ENCODE measurements at regions not wholly inside any gene's neighbourhood (a gene's known extent, or its start where the extent isn't known, plus 50 kb on each side); places are given as distances from the start of the nearest gene placed in this dataset.
"Not testable (repeated sequence)": the region's sequence is repeated elsewhere in the genome, so short reads cannot be mapped to it uniquely, and the experiment has no call there.

DNA sequence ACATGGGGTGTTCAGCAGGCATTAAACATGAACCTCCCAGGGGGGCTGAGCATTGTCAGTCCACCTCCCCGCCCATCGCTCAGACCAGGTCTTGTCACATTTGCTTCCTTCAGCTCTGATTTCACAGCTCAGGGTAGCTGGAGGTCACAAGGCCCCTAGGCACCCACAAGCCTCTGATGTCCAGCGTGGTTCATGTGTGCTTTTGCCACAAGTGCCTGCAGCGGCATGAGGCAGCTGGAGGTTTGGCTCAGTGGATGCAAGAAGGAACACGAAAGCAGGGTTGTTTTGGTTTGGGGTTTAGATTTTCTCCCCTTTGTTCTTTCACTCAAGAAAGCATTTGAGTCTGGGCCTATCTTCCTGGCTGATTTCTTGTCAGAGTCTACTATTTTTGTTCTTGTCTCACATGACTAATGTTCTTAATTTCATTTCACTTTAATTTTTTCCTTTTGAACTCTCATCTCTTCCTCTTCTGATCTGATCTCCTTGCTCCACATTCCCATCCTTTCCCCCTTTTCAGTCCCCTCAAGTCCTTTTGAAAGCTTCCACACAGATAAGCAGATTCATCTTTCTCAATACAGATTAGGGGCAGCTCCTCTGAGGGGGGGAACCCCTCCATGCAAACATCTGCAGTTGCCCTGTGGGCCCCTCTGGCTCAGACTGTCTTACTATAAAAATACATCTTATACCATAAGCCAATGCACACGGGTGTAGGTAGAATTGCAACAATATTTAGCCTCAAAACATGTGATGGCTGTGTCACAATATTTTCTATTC lies 68.1 kb upstream of the CEP85L start:
- intact Hi-C loops (cut with DNase I): no loop called here
- DNase-seq: no peak

DNA sequence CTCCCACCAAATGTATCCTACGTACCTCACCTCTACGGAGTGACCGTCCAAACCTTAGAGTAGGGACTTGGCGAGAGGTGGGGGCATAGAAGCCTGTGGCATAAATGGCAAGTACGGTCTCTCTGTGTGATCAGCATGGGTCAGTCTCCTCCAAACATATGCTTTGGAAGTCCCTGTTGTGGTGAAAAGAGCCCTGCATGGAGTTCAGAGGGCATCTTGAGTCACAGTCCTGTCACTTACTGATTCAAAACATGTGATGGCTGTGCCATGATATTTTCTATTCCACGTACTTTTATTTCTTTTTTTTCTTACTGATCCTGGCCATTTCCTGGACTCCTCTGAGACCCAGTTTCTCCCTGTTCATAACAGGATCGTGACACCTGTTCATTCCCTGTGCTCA lies 67.5 kb upstream of the CEP85L start:
- intact Hi-C loops (cut with DNase I): no loop called here
- no peak for DNase-seq

DNA sequence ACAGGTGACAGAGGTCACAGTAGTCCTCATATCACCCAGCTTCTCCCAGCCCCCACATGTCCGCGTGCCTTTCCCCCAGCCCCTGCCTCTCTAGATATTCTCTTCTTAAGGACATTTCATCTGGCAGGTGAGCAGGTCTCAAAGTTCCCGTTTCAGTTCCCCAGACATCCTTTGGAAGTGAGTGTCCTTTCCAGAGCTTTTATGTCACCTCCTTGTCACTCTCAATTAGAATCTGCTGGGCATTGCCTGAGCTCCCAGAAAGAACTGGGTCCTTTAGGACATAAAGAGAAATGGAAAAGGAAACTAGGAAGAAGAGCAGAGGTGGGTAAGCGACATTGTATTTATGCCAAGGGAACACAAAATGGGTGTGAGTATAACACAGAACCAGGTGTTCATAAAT lies 66.9 kb upstream of the CEP85L start:
- no peak for DNase-seq
- intact Hi-C loops (cut with DNase I): no loop called here

DNA sequence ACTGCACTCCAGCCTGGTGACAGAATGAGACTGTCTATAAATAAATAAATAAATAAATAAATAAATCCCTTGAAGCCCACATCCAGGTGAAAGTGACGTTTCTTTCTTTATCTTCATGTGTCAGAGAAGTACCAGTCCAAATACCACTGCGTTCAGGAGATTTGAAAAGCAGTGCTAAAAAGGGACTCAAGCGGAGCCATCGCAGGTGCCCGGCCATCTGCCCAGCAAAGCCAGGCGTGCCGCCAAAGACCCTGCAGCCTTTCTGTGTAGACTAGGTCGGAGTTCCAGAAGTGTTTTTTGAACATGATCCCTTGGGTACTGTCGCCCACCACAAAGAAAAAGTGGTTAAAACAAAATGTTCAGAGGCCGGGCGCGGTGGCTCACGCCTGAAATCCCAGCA lies 65.7 kb upstream of the CEP85L start:
- intact Hi-C loops (cut with DNase I): no loop called here
- peak in 1 of 10 donors; percentile 36 for DNase-seq

DNA sequence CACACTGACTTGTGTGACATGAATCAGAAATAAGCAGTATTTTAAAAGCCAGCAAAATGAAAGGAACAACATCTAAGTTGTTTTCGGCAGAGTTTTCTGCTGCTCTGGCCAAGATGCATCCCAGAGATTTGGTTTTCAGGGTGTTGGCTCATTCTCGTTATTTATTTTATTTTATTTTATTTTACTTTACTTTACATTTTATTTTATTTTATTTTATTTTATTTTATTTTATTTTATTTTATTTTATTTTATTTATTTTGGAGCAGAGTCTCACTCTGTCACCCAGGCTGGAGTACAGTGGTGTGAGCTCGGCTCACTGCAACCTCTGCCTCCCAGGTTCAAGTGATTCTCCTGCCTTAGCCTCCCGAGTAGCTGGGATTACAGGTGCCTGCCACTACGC lies 64.5 kb upstream of the CEP85L start:
- intact Hi-C loops (cut with DNase I): not testable (repeated sequence)

DNA sequence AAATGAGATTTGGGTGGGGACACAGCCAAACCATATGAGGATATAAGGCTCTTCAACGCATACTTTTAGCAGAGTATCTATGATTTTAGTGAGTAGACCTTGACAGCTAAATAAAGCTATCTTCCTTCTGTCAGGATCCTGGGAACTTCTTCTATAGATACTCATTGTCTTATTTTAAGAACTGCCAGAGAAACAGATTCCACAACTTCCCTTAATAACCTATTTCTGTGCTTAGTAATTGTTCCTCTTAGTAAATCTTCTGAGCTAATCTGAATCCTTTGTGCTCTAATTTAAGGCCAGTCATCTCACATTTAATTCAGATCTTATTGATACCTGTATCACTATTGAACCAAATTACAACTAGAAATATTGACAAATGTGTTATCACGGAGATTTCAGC lies 64.0 kb upstream of the CEP85L start:
- no peak for DNase-seq
- intact Hi-C loops (cut with DNase I): no loop called here

More for the DNA sequence above, 64.5 kb upstream of the CEP85L start:
- DNase-seq: not testable (repeated sequence)

DNA sequence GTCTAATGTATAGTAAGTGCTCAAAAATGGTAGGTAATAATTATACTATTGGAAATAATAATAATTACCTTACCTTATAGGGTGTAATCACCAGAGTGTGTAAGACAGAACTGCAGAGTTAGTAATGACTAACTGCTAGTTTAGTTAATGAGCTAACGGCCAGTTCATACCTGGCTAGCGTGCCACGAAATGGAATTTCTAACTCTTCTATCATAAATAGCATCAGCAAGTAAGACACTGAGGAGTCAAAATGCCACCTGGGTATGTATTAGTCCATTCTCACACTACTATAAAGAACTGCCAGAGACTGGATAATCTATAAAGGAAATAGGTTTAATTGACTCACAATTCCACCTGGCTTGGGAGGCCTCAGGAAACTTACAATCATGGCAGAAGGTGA lies 63.4 kb upstream of the CEP85L start:
- intact Hi-C loops (cut with DNase I): no loop called here
- no peak for DNase-seq

DNA sequence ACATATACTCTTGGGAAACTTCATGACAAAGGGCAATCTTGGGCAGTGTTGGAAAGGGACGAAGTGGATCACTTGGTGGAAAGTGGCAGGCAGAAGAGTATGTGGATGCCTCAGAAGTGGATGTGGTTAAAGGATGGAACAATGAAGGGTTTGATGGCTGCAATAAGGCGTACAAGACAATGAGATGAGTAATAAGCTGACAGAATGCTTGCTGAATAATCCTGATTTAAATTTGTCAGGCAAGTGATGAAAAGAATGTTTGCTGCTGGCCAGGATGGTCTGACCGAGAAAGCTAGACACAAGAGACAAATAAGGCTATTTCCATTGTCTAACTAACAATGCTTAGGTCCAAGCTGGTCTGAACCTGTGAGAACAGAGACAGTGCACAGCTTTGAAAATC lies 61.6 kb upstream of the CEP85L start:
- intact Hi-C loops (cut with DNase I): no loop called here
- DNase-seq: no peak

DNA sequence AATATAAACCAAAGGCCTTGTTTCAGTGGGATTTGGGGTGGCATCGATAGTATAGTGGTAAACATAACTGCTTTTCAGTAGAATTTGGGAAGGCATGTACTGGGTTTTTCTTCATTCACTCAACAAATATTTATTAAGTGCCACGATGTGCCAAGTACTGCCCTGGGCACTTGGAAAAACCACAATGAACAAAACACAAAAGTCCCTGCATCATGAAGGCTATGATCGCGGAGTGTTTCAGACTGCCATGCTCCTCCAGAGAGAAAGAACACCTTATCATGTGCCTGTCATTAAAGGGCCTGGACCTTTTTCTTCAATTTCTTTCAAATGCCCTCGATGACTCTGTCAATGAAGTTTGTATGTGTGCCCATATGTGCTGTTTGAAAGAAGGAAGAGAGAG lies 59.2 kb upstream of the CEP85L start:
- intact Hi-C loops (cut with DNase I): no loop called here
- DNase-seq: no peak

DNA sequence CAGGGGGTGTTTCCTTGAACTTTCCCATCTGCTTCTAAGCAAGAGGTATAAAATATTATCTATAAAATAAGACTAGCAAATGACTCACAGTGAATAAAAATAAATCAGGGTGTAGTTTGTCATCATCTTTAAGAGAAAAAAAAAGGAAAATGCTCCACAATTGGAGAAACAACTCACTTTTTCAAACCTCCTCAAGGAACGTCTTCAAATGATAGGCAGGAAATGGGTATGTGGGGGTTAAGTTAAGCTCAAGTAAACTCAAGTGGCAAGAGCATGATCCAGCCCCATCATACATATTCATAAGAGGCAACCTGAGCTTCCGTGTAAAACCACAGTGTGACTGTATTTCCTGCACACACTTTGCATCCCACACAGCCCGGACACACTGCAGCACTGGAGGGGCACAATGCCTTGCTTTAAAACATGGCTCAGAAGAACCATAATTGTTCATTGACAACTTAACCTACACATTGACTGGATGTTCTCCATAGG lies 58.5 kb upstream of the CEP85L start:
- intact Hi-C loops (cut with DNase I): loop anchor here (5.0 kb wide), 1 partner anchor 58 kb away; the partner anchor contains the start of gene CEP85L
- no peak for DNase-seq

DNA sequence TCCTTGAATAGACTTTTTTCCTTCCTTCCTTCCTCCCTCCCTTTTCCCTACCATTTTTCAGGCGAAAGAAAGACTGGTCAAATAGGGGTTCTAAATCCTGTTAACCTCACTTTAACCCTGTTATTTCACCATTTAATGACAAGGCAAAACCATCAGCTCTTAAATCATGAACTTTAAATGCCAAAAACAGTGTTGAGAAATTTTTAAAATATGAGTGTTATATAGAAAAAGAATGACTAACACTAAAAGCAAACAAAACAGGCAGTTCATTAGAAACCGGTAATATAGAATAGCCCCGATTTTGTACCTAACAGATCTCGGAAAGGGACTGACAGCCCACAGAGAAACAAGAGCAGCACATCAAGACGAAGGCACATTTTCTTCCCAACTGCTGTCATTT lies 57.4 kb upstream of the CEP85L start:
- DNase-seq: no peak
- intact Hi-C loops (cut with DNase I): loop anchor here (5.0 kb wide), 1 partner anchor 56 kb away; the partner anchor contains the start of gene CEP85L

DNA sequence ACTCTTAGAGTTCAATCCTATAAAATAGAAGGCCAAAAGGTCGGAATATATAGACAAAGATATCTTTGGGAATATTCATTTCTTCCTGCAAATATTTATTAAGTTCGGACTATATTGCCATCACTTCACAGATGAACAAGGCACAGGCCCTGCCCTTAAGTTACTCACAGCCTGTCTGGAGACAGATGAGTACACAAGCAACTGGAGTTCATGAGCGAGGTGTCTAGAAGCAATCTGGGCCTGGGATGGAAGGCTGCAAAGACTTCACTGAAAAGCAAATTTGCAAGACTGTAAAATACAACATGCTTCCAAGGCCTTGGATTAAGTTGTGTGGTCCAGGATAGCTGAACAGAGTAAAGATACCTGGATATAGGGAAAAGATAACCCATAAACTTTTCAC lies 56.7 kb upstream of the CEP85L start:
- intact Hi-C loops (cut with DNase I): loop anchor here (5.0 kb wide), 1 partner anchor 56 kb away; the partner anchor contains the start of gene CEP85L
- no peak for DNase-seq

DNA sequence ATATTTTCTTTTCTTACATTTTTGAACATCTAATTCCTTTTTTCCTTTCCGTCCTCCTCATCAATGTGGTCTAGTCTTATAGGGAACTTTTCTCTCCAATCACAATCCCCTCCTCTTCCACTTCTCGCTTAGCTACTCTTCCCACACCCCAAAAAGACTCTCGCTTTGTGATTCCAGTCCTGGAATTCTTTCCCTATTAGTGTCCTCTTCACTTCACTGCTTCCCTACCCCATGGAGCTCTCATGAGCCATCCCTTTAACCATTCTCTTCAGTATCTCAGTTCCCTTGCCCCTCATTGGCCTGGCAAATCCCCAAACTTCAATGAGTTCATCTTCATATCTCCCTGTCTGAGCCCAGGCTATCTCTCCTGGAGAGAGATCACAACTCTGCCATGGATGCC lies 55.3 kb upstream of the CEP85L start:
- intact Hi-C loops (cut with DNase I): loop anchor here (5.0 kb wide), 1 partner anchor 54 kb away; the partner anchor contains the start of gene CEP85L
- no peak for DNase-seq

DNA sequence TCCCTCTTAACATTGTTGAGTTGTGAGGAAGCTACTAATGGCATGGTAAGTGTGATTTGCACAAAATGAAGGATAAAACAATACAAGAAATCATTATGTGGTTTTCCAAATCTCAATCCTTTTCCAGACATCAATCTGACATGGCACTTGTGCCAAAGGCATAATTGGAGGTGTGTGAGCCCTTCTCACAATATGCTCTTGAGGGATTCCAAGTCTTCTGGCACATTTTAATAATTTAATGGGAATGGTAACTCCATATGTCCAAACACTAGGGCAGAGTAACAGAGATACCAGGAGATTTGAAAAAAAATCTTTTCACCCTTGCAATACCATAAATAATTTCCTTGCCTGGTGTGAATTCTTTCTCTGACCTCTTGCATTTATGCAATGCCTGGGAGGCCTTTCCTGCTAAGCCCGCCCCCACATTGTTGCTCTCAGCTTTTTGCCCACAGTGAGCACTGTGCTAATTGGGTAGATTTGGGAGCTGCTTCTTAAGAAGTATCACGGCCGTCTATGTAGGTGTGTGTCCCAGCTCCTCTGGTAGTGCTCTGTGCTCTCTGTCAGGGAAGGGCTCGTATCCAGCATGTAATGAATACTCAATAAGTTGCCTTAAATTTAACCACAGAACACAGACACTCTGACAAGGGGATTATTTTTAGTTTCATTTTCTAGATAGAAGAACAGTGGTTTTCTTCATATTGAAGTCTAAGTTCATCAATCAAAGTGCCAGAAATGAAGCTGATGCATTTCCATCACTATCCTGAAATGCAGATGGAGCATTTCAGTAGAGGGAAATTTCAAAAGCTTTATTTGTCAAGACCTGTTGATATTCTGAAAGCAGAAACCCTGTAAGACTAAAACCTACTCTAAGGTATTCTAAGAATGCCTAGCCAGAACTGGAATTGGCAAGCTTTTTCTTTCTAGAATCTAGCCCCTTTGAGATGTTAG lies 54.4 kb upstream of the CEP85L start:
- intact Hi-C loops (cut with DNase I): loop anchor here (5.0 kb wide), 1 partner anchor 54 kb away; the partner anchor contains the start of gene CEP85L
- peak in 1 of 10 donors; percentile 50 for DNase-seq

DNA sequence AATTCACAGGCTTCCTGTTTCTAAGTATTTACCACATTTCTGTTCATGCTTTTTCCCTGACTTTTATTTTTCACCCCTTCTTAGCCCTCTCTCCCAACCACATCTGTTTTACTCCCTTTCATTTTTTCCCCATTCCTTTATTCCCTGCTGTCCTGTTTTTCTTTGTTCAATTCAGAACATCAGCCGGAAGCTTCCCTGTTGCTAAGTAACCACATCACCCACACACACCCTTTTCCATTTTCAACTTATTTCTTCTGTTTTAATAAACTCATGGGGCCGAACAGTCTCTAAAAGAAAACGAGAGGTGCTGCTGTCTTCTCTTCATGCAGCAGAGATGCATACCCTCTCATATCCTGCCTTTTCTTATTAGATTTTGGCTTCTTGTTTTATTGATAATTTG lies 53.5 kb upstream of the CEP85L start:
- intact Hi-C loops (cut with DNase I): loop anchor here (5.0 kb wide), 1 partner anchor 53 kb away; the partner anchor contains the start of gene CEP85L
- DNase-seq: no peak

DNA sequence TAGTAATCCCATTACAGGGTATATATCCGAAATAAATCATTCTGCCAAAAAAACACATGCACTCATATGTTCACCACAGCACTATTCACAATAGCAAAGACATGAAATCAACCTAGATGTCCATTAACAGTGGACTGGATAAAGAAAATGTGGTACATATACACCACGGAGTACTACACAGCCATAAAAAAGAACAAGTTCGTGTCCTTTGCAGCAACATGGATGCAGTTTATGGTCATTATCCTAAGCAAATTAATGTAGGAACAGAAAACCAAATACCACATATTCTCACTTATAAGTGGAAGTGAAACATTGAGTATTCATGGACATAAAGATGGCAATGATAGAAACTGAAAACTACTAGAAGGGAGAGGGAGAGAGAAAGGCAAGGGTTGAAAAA lies 49.9 kb upstream of the CEP85L start:
- DNase-seq; intact Hi-C loops (cut with DNase I): not testable (repeated sequence)

Measured in posterior cingulate gyrus (tissue), 11 donors.